ENCODE measurements at regions not wholly inside any gene's neighbourhood (a gene's known extent, or its start where the extent isn't known, plus 50 kb on each side); places are given as distances from the start of the nearest gene placed in this dataset.

DNA sequence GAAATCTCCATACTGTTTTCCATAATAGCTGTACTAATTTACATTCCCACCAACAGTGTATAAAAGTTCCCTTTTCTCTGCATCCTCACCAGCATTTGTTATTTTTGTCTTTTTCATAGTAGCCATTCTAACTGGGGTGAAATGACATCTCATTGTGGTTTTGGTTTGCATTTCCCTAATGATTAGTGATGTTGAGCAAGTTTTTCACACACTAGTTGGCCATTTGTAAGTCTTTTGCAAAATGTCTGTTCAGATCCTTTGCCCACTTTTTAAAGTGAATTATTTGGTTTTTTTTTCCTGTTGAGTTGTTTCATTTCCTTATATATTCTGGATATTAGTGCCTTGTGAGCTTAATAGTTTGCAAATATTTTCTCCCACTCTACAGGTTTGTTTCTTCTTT lies 101.0 kb upstream of the NFE2L3 start:
- DNase-seq (ENCODE audit: extremely low spot score): no peak
- Histone ChIP-seq H3K4me3 (no peak overlapping the region), H3K4me1 (no peaks in the 10 kb centered on the region), H3K9me3 (peaks cover 0 to 15% (median 0%) of the 10 kb centered on the region in 4 donors), H3K36me3 (no peaks in the 10 kb centered on the region), H3K27ac (replicated peaks in 1 of 4) (no peak overlapping the region), H3K27me3 (peaks cover 0 to 22% (median 0%) of the 10 kb centered on the region in 4 donors)
- intact Hi-C loops (cut with DNase I): no loop called here
- TF ChIP-seq EP300 (IDR thresholded peaks at IDR 0.05): no peak
- TF ChIP-seq, protein P1, sequence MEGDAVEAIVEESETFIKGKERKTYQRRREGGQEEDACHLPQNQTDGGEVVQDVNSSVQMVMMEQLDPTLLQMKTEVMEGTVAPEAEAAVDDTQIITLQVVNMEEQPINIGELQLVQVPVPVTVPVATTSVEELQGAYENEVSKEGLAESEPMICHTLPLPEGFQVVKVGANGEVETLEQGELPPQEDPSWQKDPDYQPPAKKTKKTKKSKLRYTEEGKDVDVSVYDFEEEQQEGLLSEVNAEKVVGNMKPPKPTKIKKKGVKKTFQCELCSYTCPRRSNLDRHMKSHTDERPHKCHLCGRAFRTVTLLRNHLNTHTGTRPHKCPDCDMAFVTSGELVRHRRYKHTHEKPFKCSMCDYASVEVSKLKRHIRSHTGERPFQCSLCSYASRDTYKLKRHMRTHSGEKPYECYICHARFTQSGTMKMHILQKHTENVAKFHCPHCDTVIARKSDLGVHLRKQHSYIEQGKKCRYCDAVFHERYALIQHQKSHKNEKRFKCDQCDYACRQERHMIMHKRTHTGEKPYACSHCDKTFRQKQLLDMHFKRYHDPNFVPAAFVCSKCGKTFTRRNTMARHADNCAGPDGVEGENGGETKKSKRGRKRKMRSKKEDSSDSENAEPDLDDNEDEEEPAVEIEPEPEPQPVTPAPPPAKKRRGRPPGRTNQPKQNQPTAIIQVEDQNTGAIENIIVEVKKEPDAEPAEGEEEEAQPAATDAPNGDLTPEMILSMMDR (IDR thresholded peaks at IDR 0.05): no peak
- TF ChIP-seq POLR2A (IDR thresholded peaks at IDR 0.05; ENCODE audit: low read depth): no peak
- TF ChIP-seq POLR2AphosphoS5 (IDR thresholded peaks at IDR 0.05): no peak

DNA sequence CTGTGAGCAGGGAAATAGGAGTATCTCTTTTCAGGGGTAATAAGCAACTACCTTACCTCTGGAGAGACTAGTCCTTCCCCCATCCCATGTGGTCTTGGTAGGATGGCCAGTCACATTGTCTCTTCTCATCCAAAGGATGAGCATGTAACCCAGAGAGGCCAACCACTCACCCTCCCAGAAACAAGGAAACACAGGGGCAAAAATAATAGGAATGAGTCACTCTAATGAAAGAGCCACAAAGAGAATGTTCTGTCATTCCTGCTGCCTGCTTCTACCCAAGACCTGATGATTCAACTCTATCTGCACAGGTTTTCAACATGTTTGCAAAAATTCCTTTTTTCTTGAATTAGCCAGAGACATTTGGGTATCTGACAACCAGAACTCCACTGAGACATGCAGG lies 99.3 kb upstream of the NFE2L3 start:
- H3K4me3 ChIP-seq: no peak overlapping the region
- no peaks in the 10 kb centered on the region for H3K4me1 ChIP-seq
- H3K27me3 ChIP-seq: peaks cover 0 to 32% (median 0%) of the 10 kb centered on the region in 4 donors
- DNase-seq (ENCODE audit: extremely low spot score): no peak
- no peak for TF ChIP-seq POLR2AphosphoS5 (IDR thresholded peaks at IDR 0.05)
- no peak for TF ChIP-seq POLR2A (IDR thresholded peaks at IDR 0.05; ENCODE audit: low read depth)
- TF ChIP-seq EP300 (IDR thresholded peaks at IDR 0.05): no peak
- TF ChIP-seq, protein P1 (IDR thresholded peaks at IDR 0.05): no peak
- intact Hi-C loops (cut with DNase I): no loop called here
- H3K36me3 ChIP-seq: no peaks in the 10 kb centered on the region
- peaks cover 0 to 15% (median 0%) of the 10 kb centered on the region in 4 donors for H3K9me3 ChIP-seq
- H3K27ac ChIP-seq (replicated peaks in 1 of 4): no peak overlapping the region

DNA sequence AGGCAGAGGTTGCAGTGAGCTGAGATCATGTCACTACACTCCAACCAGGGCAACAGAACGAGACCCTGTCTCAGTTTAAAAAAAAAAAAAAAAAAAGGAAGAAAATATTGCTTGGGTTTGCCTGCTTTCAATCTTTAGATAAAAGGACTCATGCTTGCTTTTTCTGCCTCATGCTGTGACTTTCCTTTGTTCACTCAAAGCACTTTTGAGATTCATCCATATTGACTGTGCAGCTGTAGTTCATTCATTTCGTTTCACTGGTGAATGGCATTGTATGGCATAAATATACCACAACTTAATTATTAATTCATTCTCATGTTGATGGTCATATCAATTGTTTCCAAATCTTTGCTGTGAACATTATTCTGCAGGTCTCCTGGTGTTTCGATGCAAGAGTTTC lies 97.6 kb upstream of the NFE2L3 start:
- H3K27me3 ChIP-seq: peaks cover 0 to 32% (median 0%) of the 10 kb centered on the region in 4 donors
- 79% methylated on average over 3 of the region's 3 CpGs for WGBS

DNA sequence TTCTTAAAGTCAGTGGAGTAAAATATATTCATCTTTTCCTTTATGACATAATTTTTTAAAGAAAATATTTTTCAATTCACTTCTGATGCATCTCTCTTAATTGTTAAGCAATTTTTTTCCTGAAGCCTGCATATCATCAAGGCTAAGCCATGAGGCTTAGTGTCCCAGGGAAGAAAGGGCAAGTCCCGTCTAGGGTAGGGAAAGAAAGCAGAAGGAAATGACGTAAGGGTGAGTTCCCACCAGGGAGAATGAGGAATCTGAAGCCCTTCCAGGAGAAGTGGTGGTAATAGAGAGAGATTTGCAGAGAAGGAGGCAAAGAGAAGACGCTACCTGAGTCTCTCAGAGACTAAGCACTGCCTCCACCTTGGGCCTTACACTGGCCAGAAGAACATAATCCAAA lies 96.8 kb upstream of the NFE2L3 start:
- no peak for DNase-seq (ENCODE audit: extremely low spot score)
- H3K27me3 ChIP-seq: peaks cover 0 to 32% (median 0%) of the 10 kb centered on the region in 4 donors
- H3K36me3 ChIP-seq: no peaks in the 10 kb centered on the region
- intact Hi-C loops (cut with DNase I): no loop called here
- no peaks in the 10 kb centered on the region for H3K4me1 ChIP-seq
- TF ChIP-seq POLR2AphosphoS5 (IDR thresholded peaks at IDR 0.05): no peak
- no peak for TF ChIP-seq POLR2A (IDR thresholded peaks at IDR 0.05; ENCODE audit: low read depth)
- TF ChIP-seq, protein P1 (IDR thresholded peaks at IDR 0.05): no peak
- TF ChIP-seq EP300 (IDR thresholded peaks at IDR 0.05): no peak
- H3K4me3 ChIP-seq: no peak overlapping the region
- H3K9me3 ChIP-seq: peaks cover 0 to 15% (median 0%) of the 10 kb centered on the region in 4 donors
- 65% methylated on average over 3 of the region's 3 CpGs for WGBS
- H3K27ac ChIP-seq (replicated peaks in 1 of 4): no peak overlapping the region

More for the DNA sequence above, 97.6 kb upstream of the NFE2L3 start:
- no peaks in the 10 kb centered on the region for H3K4me1 ChIP-seq
- no peak for DNase-seq (ENCODE audit: extremely low spot score)
- no peak overlapping the region for H3K4me3 ChIP-seq
- H3K9me3 ChIP-seq: peaks cover 0 to 15% (median 0%) of the 10 kb centered on the region in 4 donors
- H3K27ac ChIP-seq (replicated peaks in 1 of 4): no peak overlapping the region
- intact Hi-C loops (cut with DNase I): no loop called here
- H3K36me3 ChIP-seq: no peaks in the 10 kb centered on the region
- TF ChIP-seq, protein P1 (IDR thresholded peaks at IDR 0.05): no peak
- no peak for TF ChIP-seq POLR2A (IDR thresholded peaks at IDR 0.05; ENCODE audit: low read depth)
- no peak for TF ChIP-seq EP300 (IDR thresholded peaks at IDR 0.05)
- TF ChIP-seq POLR2AphosphoS5 (IDR thresholded peaks at IDR 0.05): no peak
